Lower lobe of right lung (tissue), 2 donors: ENCODE measurements at regions not wholly inside any gene's neighbourhood (a gene's known extent, or its start where the extent isn't known, plus 50 kb on each side); places are given as distances from the start of the nearest gene placed in this dataset.

Experiments
- ATAC-seq, 2 donors: fragments of 200-7000 bp; cut with Tn5 transposase; one replicate each; pipeline ENCODE4 v1.9.1; 2020 to 2022; ENCODE audit warnings: mild to moderate bottlenecking in 2 of 2, moderate library complexity in 2 of 2
- DNase-seq: peaks from one replicate; pipeline ENCODE4 v3.0.0-alpha.2; 2020
- H3K27ac ChIP-seq: fragments of 200-600 bp; one replicate; pipeline ENCODE4 v1.8.0; 2022
- H3K27me3 ChIP-seq: fragments of 200-600 bp; one replicate; pipeline ENCODE4 v1.8.0; 2022; ENCODE audit warnings: low read depth
- H3K36me3 ChIP-seq: fragments of 200-600 bp; one replicate; pipeline ENCODE4 v1.8.0; 2022; ENCODE audit warnings: mild to moderate bottlenecking
- H3K4me1 ChIP-seq: fragments of 200-600 bp; one replicate; pipeline ENCODE4 v1.8.0; 2022
- H3K4me3 ChIP-seq: fragments of 200-600 bp; one replicate; pipeline ENCODE4 v1.8.0; 2022; ENCODE audit warnings: mild to moderate bottlenecking
- H3K9me3 ChIP-seq: fragments of 200-600 bp; one replicate; pipeline ENCODE4 v1.8.0; 2022
- intact Hi-C: fragments of 100-400 bp; cut with DNase I; formaldehyde crosslinking; loops from one replicate; pipeline ENCODE4 v1.11.0; 2022
- TF ChIP-seq, protein P1 (sequence below): fragments of 200-600 bp; IDR thresholded peaks from one replicate; pipeline ENCODE4 v1.8.0; 2022; ENCODE audit warnings: antibody characterized with exemption, mild to moderate bottlenecking
- donor health status: DM: no; HTN: yes; CAD: no; lungs with severe emphysema.

DNA sequence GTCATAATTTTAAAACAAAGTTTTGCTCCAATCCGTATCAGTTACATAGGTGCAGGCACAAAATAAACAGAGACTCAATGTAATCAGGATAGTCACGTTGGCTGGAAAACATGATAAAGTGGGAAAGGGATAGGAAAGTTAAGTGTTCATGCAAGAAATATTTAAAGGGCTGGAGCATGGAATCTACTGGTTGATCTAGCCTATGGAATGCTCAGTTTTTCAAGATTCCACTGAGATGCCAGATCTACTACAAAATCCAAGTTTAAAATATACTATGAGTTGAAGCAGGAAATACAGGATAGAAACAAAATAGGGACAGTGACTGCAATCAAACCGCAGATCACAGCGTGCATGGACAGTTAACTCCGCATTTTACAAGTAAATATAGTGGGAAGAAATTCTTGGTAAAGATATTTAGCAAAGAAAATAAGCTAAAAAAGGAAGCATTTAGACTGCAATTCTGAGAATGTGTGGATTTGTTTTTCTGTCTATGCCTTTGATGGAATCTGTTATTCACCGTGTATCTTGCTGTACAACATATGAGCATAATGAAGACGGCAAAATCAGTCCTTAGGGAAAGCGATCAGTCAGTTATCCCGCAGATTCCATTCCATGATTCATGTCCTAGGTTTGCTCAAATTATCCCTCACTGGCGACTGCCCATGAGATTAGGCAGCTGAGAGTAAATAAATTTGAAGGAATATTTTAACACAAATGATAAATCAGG, 1044.3 kb downstream of the FLRT2 start:
- no peaks in the 10 kb centered on the region for H3K36me3 ChIP-seq
- TF ChIP-seq, protein P1, sequence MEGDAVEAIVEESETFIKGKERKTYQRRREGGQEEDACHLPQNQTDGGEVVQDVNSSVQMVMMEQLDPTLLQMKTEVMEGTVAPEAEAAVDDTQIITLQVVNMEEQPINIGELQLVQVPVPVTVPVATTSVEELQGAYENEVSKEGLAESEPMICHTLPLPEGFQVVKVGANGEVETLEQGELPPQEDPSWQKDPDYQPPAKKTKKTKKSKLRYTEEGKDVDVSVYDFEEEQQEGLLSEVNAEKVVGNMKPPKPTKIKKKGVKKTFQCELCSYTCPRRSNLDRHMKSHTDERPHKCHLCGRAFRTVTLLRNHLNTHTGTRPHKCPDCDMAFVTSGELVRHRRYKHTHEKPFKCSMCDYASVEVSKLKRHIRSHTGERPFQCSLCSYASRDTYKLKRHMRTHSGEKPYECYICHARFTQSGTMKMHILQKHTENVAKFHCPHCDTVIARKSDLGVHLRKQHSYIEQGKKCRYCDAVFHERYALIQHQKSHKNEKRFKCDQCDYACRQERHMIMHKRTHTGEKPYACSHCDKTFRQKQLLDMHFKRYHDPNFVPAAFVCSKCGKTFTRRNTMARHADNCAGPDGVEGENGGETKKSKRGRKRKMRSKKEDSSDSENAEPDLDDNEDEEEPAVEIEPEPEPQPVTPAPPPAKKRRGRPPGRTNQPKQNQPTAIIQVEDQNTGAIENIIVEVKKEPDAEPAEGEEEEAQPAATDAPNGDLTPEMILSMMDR: no peak
- H3K9me3 ChIP-seq: no peaks in the 10 kb centered on the region
- no peaks in the 10 kb centered on the region for H3K27me3 ChIP-seq
- H3K4me1 ChIP-seq: no peaks in the 10 kb centered on the region
- H3K4me3 ChIP-seq: no peak overlapping the region
- H3K27ac ChIP-seq: no peak overlapping the region
- DNase-seq: no peak
- ATAC-seq: no peak
- intact Hi-C loops: no loop called here

DNA sequence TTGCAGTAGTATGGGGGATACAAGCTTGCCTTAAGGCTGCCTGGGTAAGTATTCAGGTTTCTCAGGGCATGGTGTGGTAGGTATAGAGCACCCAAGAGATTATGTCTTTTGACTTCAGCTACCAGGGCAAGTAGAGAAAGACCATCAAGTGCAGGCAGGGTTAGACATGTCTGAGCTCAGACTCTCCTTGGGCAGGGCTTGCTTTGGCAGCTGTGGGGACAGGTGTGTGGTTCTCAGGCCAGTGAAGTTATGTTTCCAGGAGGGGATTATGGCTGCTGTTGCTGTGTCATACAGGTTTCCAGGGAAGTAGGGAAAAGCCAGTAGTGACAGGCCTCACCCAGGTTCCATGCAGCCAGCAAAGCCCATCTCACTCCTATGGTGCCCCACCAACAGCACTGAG, 1040.4 kb downstream of the FLRT2 start:
- DNase-seq: no peak
- ATAC-seq: no peak
- Histone ChIP-seq H3K36me3 (no peaks in the 10 kb centered on the region), H3K4me3 (no peak overlapping the region), H3K9me3 (no peaks in the 10 kb centered on the region), H3K27ac (no peak overlapping the region), H3K27me3 (no peaks in the 10 kb centered on the region), H3K4me1 (no peaks in the 10 kb centered on the region)
- TF ChIP-seq, protein P1: no peak
- intact Hi-C loops: no loop called here

DNA sequence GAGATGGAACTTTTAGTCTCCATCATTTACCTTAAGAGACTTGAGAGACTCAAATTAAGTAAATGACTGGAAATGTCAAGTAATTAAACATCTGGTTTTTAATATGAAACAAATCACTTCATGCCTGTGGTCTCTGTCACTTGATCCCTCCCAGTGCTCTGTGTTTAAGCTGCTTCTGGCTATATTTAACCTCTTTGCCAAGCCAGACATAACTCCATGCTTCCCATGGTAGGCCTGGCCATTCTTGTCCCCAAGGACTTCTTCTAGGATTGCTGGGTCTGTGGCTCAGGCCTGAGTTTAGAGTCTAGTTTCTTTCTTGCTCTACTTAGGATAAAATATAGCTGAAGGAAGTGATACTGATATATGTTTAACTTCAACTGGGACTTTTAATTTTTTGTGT, 1013.6 kb downstream of the FLRT2 start:
- Histone ChIP-seq H3K4me1 (no peaks in the 10 kb centered on the region), H3K27me3 (no peaks in the 10 kb centered on the region), H3K9me3 (no peaks in the 10 kb centered on the region), H3K27ac (no peak overlapping the region), H3K36me3 (no peaks in the 10 kb centered on the region), H3K4me3 (no peak overlapping the region)
- intact Hi-C loops: no loop called here
- ATAC-seq: no peak
- no peak for DNase-seq
- TF ChIP-seq, protein P1: no peak

DNA sequence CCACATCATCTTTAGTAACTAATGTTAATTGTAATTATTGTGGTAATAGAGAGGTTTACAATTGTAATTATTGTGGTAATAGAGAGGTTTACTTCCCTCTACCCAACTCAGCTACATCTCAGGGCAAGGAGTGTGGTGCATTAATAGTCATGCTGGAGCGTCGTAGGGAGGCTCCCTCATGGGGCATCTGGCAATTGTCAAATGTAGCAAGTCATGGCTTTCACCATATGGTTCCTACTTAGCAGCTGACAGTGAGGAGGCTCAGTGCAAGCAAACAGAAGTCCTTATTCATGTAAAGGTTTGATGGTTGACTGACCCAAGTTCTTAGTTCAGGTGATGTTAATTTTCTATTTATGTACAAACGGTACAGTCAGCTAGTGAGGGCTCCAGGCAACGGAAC, 1012.0 kb downstream of the FLRT2 start:
- Histone ChIP-seq H3K4me1 (no peaks in the 10 kb centered on the region), H3K4me3 (no peak overlapping the region), H3K36me3 (no peaks in the 10 kb centered on the region), H3K9me3 (no peaks in the 10 kb centered on the region), H3K27ac (no peak overlapping the region), H3K27me3 (no peaks in the 10 kb centered on the region)
- ATAC-seq (no peak), DNase-seq (no peak)
- intact Hi-C loops: no loop called here
- TF ChIP-seq, protein P1: no peak

DNA sequence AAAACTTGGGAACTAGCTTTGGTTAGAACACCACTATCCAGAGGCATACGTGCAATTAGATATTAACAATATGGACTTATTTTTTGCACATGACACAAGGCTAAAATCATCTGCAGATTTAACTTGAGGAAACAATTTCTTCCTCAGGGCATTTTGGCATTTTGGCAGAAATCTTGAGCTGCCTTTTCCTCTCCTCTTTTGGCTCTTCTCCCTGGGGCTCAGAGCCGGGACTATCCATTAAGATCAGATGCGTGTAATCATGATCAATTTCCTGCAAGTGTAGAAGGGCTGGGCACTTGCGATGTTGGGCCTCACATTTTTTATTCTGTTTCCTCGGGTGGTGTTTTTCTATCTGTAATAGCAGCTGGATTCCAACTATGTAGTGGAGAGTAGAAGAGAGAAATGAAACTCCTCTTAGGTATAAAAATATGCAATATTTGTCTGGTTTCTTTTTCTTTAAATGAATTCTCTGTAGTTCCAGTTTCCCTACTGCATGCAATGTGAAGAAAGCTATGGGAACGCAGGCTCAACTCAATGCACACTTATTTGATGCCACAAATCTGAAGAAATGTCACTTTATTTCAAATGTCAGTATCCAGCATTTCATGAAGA, 1010.8 kb downstream of the FLRT2 start:
- Histone ChIP-seq H3K36me3 (no peaks in the 10 kb centered on the region), H3K4me3 (no peak overlapping the region), H3K9me3 (no peaks in the 10 kb centered on the region), H3K4me1 (no peaks in the 10 kb centered on the region), H3K27me3 (no peaks in the 10 kb centered on the region), H3K27ac (no peak overlapping the region)
- DNase-seq (no peak), ATAC-seq (no peak)
- TF ChIP-seq, protein P1: no peak
- intact Hi-C loops: no loop called here
